Ascending aorta (tissue), 2 donors: ENCODE measurements at regions not wholly inside any gene's neighbourhood (a gene's known extent, or its start where the extent isn't known, plus 50 kb on each side); places are given as distances from the start of the nearest gene placed in this dataset.

Experiments
- DNase-seq, 2 donors: peaks; one replicate each; pipeline ENCODE4 v3.0.0-alpha.2; 2019; ENCODE audit warnings: low spot score in 2 of 2
- H3K27ac ChIP-seq, 2 donors: fragments of 200-600 bp; sonication (generic); one replicate each; pipeline ENCODE4 v1.5.1; 2016 to 2017; ENCODE audit warnings: mild to moderate bottlenecking in 1 of 2
- H3K27me3 ChIP-seq: fragments of 200-600 bp; sonication (generic); one replicate; pipeline ENCODE4 v1.5.1; 2017
- H3K36me3 ChIP-seq, 2 donors: fragments of 200-600 bp; sonication (generic); one replicate each; pipeline ENCODE4 v1.5.1; 2016
- H3K4me1 ChIP-seq, 2 donors: fragments of 200-600 bp; sonication (generic); one replicate each; pipeline ENCODE4 v1.5.1; 2016 to 2017; ENCODE audit warnings: mild to moderate bottlenecking in 1 of 2
- H3K4me3 ChIP-seq, 2 donors: fragments of 200-600 bp; sonication (generic); one replicate each; pipeline ENCODE4 v1.5.1; 2016 to 2017; ENCODE audit warnings: mild to moderate bottlenecking in 1 of 2
- H3K9me3 ChIP-seq, 2 donors: fragments of 200-600 bp; sonication (generic); one replicate each; pipeline ENCODE4 v1.5.1; 2016
- intact Hi-C: fragments of 100-400 bp; cut with DNase I; formaldehyde crosslinking; loops from one replicate; pipeline ENCODE4 v1.15.1; 2023
- TF ChIP-seq, protein P1 (sequence below), 3 experiments: fragments of 200-600 bp in 2 of 3; fragments of 450-650 bp in 1 of 3; sonication (generic) in 2 of 3; IDR thresholded peaks; one replicate each; pipeline ENCODE4 v1.5.1; 2016 to 2019; ENCODE audit warnings: antibody characterized with exemption in 3 of 3, mild to moderate bottlenecking in 1 of 3, moderate library complexity in 1 of 3

DNA sequence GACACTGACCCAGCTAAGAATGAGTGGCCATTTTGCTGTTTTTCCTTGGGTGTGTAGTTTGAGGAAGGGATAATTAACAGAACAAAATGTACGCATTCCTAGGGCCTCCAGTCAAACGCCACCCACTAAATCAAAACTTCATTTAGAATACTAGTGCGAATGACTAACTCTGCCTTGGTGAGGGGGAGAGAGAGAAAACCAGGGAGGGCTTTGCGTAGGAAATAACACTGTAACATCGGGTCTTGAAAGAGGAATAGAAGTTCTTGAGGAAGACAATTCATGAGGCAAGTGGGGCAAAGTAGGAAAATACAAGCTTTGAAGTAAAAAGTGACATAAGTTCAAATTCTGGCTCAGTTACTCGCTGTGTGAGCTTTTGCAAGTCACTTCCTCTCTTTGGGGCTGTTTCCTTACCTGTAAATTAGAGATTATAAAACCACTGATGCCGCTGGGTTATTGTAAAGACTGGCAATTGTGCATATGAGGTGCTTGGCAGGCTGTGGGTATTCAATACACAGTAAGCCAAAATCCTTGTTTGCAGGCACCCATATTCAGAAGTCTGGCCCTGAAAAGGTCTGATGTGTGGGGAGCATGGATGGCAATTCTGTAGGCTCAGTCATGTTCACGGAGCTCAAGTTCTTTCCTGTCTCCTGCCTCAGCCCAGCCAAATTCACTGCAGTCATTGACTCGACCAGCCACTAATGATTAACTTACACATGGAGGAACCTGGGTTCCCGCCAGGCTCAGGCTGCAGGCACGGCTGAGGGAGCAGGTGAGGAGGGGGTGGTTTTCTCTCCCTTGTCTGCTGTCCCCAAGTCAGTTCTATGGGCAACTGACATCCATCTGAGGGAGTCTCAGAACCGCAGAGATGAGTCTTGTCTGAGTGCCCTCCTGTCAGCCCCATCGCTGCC is 140.3 kb upstream of the CSF3R start:
- Histone ChIP-seq H3K4me1 (no peaks in the 10 kb centered on the region), H3K4me3 (no peak overlapping the region), H3K27ac (no peak overlapping the region), H3K9me3 (no peaks in the 10 kb centered on the region), H3K27me3 (no peaks in the 10 kb centered on the region), H3K36me3 (no peaks in the 10 kb centered on the region)
- no peak for DNase-seq
- intact Hi-C loops, result no loop called here
- TF ChIP-seq, protein P1, sequence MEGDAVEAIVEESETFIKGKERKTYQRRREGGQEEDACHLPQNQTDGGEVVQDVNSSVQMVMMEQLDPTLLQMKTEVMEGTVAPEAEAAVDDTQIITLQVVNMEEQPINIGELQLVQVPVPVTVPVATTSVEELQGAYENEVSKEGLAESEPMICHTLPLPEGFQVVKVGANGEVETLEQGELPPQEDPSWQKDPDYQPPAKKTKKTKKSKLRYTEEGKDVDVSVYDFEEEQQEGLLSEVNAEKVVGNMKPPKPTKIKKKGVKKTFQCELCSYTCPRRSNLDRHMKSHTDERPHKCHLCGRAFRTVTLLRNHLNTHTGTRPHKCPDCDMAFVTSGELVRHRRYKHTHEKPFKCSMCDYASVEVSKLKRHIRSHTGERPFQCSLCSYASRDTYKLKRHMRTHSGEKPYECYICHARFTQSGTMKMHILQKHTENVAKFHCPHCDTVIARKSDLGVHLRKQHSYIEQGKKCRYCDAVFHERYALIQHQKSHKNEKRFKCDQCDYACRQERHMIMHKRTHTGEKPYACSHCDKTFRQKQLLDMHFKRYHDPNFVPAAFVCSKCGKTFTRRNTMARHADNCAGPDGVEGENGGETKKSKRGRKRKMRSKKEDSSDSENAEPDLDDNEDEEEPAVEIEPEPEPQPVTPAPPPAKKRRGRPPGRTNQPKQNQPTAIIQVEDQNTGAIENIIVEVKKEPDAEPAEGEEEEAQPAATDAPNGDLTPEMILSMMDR (IDR thresholded peaks at IDR 0.05), result no peak

DNA sequence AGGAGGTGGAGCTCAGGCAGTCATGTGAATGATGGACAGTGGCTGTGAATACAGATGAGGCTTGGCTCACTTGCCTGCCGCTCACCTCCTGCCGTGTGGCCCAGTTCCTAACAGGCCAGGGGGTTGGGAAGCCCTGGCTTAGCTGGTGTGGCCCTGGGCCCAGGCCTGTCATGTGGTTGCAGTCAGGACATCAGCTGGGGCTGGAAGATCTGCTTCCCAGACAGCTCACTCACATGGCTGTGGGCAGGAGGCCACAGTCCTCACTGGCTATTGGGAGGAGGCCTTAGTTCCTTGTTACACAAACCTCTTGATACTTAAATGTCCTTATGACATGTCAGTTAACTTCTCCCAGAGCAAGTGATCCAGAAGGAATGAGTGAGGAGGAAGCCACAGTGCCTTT is 138.8 kb upstream of the CSF3R start:
- H3K4me3 ChIP-seq, result no peak overlapping the region
- H3K9me3 ChIP-seq, result no peaks in the 10 kb centered on the region
- TF ChIP-seq, protein P1 (IDR thresholded peaks at IDR 0.05), result no peak
- no peaks in the 10 kb centered on the region for H3K4me1 ChIP-seq
- H3K27me3 ChIP-seq, result no peaks in the 10 kb centered on the region
- intact Hi-C loops, result no loop called here
- no peak for DNase-seq
- H3K36me3 ChIP-seq, result no peaks in the 10 kb centered on the region
- no peak overlapping the region for H3K27ac ChIP-seq

- Histone ChIP-seq H3K27me3 (no peaks in the 10 kb centered on the region), H3K36me3 (no peaks in the 10 kb centered on the region), H3K4me3 (no peak overlapping the region), H3K4me1 (no peaks in the 10 kb centered on the region), H3K27ac (no peak overlapping the region), H3K9me3 (no peaks in the 10 kb centered on the region)
- DNase-seq, result no peak
- TF ChIP-seq, protein P1 (IDR thresholded peaks at IDR 0.05), result no peak
- intact Hi-C loops, result no loop called here
These were observed 137.4 kb upstream of the CSF3R start for GRCh38 chr1:36620142-36620541.

DNA sequence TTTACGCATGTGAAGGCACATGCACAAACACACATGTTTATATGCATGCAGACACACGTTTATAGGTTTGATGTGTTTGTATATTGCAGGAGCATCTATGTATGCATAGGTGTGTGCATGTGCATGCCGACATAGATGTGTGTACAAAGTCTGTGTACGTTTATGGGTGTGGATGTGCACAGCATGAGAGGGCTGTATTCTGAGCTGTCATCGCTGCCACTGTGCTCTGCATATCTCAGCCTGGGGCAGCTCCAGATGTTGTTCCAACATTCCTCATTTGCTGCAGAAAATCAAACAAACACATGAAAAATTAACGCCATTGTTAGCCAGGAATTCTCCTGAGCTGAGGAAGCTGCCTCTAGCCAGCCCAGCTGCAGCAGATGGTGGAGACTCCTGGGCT is 132.3 kb upstream of the CSF3R start:
- no peaks in the 10 kb centered on the region for H3K4me1 ChIP-seq
- no peaks in the 10 kb centered on the region for H3K36me3 ChIP-seq
- no peak overlapping the region for H3K27ac ChIP-seq
- H3K27me3 ChIP-seq, result no peaks in the 10 kb centered on the region
- H3K9me3 ChIP-seq, result no peaks in the 10 kb centered on the region
- TF ChIP-seq, protein P1 (IDR thresholded peaks at IDR 0.05), result no peak
- no peak for DNase-seq
- no peak overlapping the region for H3K4me3 ChIP-seq
- intact Hi-C loops, result no loop called here

DNA sequence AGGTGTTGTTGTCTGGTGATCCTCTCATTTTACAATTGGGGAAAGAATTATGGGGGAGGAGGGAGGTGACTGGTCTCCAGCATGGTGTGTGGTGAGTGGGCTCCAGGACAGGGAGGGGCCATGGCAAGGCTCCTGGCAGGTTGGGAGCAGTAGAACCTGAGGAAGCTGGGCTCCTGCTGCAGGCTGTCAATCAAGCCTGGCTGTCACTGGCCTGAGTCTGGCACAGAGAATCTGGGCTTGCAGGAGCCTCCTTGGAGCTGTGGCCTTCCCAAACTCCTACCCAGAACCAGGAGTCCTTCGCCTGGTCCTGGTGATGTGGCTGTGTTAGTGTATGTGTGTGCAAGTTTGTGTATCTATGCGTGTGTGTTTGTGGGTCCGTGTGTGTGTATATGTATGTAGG is 131.9 kb upstream of the CSF3R start:
- TF ChIP-seq, protein P1 (IDR thresholded peaks at IDR 0.05), result no peak
- no peaks in the 10 kb centered on the region for H3K9me3 ChIP-seq
- DNase-seq, result no peak
- H3K27me3 ChIP-seq, result no peaks in the 10 kb centered on the region
- H3K4me1 ChIP-seq, result no peaks in the 10 kb centered on the region
- H3K4me3 ChIP-seq, result no peak overlapping the region
- H3K36me3 ChIP-seq, result no peaks in the 10 kb centered on the region
- no peak overlapping the region for H3K27ac ChIP-seq
- intact Hi-C loops, result no loop called here
